Activated T-helper 2 cell treated with anti-CD3 and anti-CD28 coated beads, Interferon-gamma antibody, Interleukin-2, Interleukin-4, amounts not matched to agents 10 μg/mL and 5 μg/mL and 100 μg/mL, durations not matched to agents 14 hours and 24 hours and 36 hours (primary cell): ENCODE measurements at regions not wholly inside any gene's neighbourhood (a gene's known extent, or its start where the extent isn't known, plus 50 kb on each side); places are given as distances from the start of the nearest gene placed in this dataset.

Source experiments
- DNase-seq: peaks from one replicate; pipeline ENCODE4 v3.0.0; 2021; ENCODE audit warnings: low spot score
- H3K27ac Mint-ChIP-seq: one replicate; pipeline ENCODE4 v1.8.0; 2021; ENCODE audit warnings: mixed read lengths
- H3K27me3 Mint-ChIP-seq: one replicate; pipeline ENCODE4 v1.8.0; 2021; ENCODE audit warnings: low read depth, mixed read lengths
- H3K36me3 Mint-ChIP-seq: one replicate; pipeline ENCODE4 v1.8.0; 2021; ENCODE audit warnings: low read depth, mixed read lengths
- H3K4me1 Mint-ChIP-seq: one replicate; pipeline ENCODE4 v1.8.0; 2021; ENCODE audit warnings: low read depth, mixed read lengths
- H3K4me3 Mint-ChIP-seq: one replicate; pipeline ENCODE4 v1.8.0; 2021; ENCODE audit warnings: low read depth, mild to moderate bottlenecking, moderate library complexity, mixed read lengths
- H3K9me3 Mint-ChIP-seq: one replicate; pipeline ENCODE4 v1.8.0; 2021; ENCODE audit warnings: mixed read lengths
- intact Hi-C: fragments of 100-400 bp; cut with micrococcal nuclease; formaldehyde crosslinking; loops from one replicate; pipeline ENCODE4 v1.15.1; 2023

DNA sequence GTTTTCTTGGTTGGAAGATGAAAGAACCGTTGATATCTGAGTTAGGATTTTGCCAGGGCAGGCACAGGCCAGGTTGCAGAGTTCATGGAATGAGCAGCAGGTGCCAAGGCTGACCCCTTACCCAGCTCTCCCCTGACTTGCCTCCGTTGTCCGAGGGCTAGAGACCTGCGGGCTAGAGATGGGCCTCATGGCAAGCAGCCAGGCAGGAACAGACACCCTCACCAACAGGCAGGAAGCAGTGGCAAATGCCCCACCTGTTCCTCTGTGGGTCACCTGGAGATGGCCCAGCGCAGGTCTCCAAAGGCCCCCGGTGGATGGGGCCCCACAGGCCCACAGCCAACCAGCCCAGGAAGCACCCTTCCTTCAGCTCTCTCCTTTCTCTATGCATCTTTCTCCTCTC is 186.7 kb upstream of the PMEPA1 start:
- H3K4me3 Mint-ChIP-seq, result no peak overlapping the region
- intact Hi-C loops, result no loop called here
- no peak overlapping the region for H3K27ac Mint-ChIP-seq
- H3K36me3 Mint-ChIP-seq, result no peaks in the 10 kb centered on the region
- no peak for DNase-seq
- H3K9me3 Mint-ChIP-seq, result no peaks in the 10 kb centered on the region
- H3K4me1 Mint-ChIP-seq, result no peaks in the 10 kb centered on the region
- H3K27me3 Mint-ChIP-seq, result no peaks in the 10 kb centered on the region

DNA sequence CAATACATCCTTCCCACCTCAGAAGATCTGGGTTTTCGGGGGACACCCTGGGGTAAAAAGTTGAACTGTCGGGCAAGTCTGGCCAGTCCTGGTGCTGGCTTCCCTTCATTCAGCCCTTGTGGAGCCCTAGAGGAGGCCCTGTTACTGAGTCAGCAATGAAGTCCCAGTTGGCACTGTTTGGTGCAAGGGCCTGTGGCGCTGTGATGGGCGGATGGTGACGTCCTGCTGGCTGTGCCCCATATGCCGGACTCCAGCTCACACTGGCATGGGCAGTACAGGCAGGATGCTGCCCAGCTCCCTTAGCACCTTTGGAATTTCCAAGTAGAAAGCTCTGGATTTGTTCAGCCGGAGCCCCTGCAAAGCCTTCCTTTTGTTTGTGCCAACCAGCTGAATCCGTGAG is 186.2 kb upstream of the PMEPA1 start:
- DNase-seq, result no peak
- Mint-ChIP-seq H3K27me3 (no peaks in the 10 kb centered on the region), H3K36me3 (no peaks in the 10 kb centered on the region), H3K4me3 (no peak overlapping the region), H3K27ac (no peak overlapping the region), H3K9me3 (no peaks in the 10 kb centered on the region), H3K4me1 (no peaks in the 10 kb centered on the region)
- intact Hi-C loops, result no loop called here

DNA sequence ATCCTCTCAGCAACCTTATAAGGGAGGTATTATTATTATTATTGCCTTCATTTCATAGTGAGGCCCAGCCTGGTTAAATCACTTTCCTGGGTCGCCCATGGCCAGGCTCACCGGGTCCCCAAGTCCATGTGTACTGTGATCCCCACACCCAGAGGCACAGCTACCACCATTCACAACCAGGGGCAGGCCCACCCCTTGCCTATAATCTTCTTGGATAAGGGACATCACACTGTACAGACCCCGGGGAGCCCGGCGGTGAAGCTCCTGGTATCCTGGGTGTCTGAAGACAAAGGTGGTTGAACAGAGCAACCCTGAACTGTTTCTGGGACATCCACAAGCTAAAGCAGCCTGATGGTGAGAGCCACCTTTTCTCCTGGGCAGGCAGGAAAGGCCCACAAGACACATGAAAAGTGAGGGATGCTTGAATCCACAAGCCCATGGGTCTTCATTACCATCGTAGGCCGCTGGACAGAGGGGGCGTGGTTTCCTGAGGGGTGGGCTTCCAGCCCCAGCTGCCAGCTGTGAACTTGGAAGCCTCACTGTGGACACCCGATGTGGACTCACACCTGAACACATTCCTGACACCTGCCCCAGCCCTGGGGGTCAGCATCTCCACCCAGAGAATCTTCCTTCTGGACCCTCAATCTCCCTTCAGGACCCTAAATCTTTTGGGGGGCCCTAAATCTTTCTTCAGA is 185.5 kb upstream of the PMEPA1 start:
- no peak overlapping the region for H3K27ac Mint-ChIP-seq
- H3K9me3 Mint-ChIP-seq, result no peaks in the 10 kb centered on the region
- intact Hi-C loops, result no loop called here
- no peaks in the 10 kb centered on the region for H3K27me3 Mint-ChIP-seq
- H3K4me3 Mint-ChIP-seq, result no peak overlapping the region
- H3K36me3 Mint-ChIP-seq, result no peaks in the 10 kb centered on the region
- H3K4me1 Mint-ChIP-seq, result no peaks in the 10 kb centered on the region
- no peak for DNase-seq

DNA sequence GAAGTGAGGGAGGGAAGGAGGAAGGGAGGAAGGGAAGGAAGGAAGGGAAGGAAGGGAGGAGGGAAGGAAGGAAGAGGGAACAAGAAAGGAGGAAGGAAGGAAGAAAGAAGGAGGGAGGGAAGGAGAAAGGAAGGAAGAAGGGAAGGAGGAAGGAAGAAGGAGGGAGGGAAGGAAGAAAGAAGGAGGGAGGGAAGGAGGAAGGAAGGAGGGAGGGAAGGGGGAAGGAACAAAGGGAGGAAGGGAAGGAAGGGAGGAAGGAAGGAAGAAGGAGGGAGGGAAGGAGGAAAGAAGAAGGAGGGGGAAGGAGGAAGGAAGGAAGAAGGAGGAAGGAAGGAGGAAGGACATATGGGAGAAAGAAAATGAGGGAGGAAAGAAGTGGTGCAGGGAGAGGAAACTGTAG is 184.7 kb upstream of the PMEPA1 start:
- DNase-seq, result no peak
- no peaks in the 10 kb centered on the region for H3K27me3 Mint-ChIP-seq
- no peaks in the 10 kb centered on the region for H3K9me3 Mint-ChIP-seq
- no peak overlapping the region for H3K4me3 Mint-ChIP-seq
- intact Hi-C loops, result no loop called here
- no peak overlapping the region for H3K27ac Mint-ChIP-seq
- H3K4me1 Mint-ChIP-seq, result no peaks in the 10 kb centered on the region
- no peaks in the 10 kb centered on the region for H3K36me3 Mint-ChIP-seq

DNA sequence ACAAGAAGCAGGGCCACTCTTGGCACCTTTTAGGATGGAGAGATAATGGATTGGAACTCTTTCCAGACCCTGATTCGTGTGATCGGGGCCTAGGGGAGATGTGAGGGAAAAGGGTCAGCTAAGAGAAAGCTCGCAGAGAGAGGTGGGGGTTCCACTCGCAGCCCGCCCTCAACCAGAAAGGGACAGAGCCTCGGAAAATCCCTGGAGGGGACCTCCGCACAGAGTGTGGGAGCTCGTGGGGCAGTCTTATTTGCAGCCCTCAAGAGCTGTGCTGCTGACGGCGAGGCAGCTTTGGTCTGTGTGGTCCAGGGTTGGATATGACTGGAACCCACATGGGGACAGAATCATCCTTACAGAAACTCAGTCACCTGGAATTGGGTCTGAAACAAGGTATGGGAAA is 184.3 kb upstream of the PMEPA1 start:
- H3K27ac Mint-ChIP-seq, result no peak overlapping the region
- H3K4me1 Mint-ChIP-seq, result no peaks in the 10 kb centered on the region
- H3K4me3 Mint-ChIP-seq, result no peak overlapping the region
- H3K27me3 Mint-ChIP-seq, result no peaks in the 10 kb centered on the region
- intact Hi-C loops, result no loop called here
- DNase-seq, result no peak
- H3K36me3 Mint-ChIP-seq, result no peaks in the 10 kb centered on the region
- H3K9me3 Mint-ChIP-seq, result no peaks in the 10 kb centered on the region

DNA sequence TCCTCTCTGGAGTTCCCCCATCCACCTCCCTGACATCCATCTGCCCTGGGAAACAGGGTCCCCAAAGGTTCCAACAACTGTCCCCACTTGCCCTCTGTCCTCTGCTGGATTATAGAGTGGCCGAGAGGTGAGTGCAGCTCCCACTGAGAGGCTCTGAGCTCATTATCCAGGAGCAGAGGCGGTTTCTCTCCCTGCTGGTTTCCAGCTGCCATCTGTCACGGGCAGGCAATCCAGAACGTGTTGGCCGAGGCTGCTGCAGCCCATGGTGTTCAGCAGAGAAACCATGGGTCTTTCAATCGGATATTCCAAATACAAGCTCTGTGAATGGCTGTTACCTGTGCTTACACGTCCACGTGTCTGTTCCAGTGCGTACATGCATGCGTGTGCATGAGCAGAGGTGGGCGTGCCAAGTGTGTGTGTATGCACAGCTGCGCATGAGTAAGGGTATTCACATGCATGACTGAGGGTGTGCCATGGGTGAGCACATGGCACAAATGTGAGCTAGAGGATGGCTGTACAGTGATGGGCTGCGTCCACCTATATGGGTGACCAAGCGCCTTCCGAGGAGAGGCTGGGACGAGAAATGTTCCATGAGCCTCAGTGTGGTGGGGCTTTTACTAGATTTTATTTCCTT is 183.7 kb upstream of the PMEPA1 start:
- Mint-ChIP-seq H3K4me3 (no peak overlapping the region), H3K27me3 (no peaks in the 10 kb centered on the region), H3K36me3 (no peaks in the 10 kb centered on the region), H3K9me3 (no peaks in the 10 kb centered on the region), H3K27ac (no peak overlapping the region), H3K4me1 (no peaks in the 10 kb centered on the region)
- no peak for DNase-seq
- intact Hi-C loops, result no loop called here

DNA sequence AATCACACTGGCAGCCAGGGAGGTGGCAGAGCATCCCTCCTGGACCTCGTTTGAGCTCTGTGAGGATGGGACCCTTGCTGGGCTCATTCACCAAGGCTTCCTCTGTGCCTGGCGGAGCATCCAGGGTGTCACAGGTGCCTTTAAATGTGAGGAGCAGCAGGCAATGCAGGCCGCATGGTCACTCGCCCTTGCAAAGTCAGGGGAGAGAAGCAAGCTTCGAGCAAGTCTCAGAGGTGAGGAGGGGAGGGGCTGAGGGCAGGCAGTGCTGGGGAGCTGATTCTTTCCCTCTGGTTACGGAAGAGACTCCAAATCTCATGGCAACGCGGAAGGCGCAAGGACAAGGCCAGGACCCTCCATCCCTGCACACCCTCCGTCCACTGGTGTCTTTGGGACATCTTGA is 182.7 kb upstream of the PMEPA1 start:
- no peak for DNase-seq
- Mint-ChIP-seq H3K36me3 (no peaks in the 10 kb centered on the region), H3K4me1 (no peaks in the 10 kb centered on the region), H3K27ac (no peak overlapping the region), H3K4me3 (no peak overlapping the region), H3K27me3 (no peaks in the 10 kb centered on the region), H3K9me3 (no peaks in the 10 kb centered on the region)
- intact Hi-C loops, result no loop called here

DNA sequence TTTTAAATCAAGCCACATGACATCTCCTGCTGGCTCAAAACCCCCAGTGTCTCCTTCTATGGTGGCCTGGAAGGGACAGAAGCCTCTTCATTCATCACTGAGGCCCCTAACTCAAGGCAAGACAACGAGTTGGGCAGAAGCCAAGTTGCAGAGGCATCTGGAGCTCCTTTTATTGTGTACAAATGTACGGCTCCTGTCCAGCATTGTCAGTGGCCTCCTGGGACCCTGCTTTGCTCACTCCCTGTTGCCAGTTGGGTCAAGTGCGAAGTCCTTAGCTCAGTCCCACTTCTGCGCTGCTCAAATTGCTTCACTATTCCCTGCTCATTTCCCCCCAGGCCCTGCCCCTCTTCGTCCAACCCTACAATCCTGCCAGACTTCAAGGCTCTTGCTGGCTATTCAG is 181.2 kb upstream of the PMEPA1 start:
- no peak overlapping the region for H3K4me3 Mint-ChIP-seq
- no peaks in the 10 kb centered on the region for H3K36me3 Mint-ChIP-seq
- no peak for DNase-seq

DNA sequence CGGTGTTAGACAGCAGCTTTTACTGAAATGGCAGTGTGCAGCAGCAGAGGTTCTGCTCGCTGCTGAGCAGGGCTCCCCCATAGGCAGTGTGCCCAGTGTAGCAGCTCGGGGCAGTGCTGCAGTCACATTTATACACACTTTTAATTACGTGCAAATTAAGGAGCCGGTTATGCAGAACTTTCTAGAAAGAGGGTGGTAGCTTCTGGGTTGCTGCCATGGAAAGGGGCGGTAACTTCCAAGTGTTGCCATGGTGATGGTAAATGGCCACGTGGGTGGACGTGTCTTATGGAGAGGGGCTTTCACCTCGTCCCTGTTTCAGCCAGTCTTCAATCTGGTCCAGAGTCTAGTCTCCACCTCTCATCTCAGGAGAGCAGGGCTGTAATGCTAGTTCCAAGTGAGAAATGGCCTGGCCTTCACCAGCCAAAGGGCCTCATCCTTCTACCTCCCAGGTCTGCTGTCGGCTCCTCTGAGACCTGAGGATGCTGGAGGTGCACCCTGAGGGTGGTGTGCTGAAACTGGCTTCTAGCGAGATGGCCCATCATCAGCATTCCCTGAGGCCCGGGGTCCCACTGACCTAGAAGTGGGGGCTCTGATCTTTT is 180.5 kb upstream of the PMEPA1 start:
- Mint-ChIP-seq H3K9me3 (no peaks in the 10 kb centered on the region), H3K27me3 (no peaks in the 10 kb centered on the region), H3K4me3 (no peak overlapping the region), H3K36me3 (no peaks in the 10 kb centered on the region), H3K4me1 (no peaks in the 10 kb centered on the region), H3K27ac (no peak overlapping the region)
- intact Hi-C loops, result no loop called here
- no peak for DNase-seq

More for the DNA sequence above, 181.2 kb upstream of the PMEPA1 start:
- H3K27me3 Mint-ChIP-seq, result no peaks in the 10 kb centered on the region
- intact Hi-C loops, result no loop called here
- no peaks in the 10 kb centered on the region for H3K4me1 Mint-ChIP-seq
- no peaks in the 10 kb centered on the region for H3K9me3 Mint-ChIP-seq
- no peak overlapping the region for H3K27ac Mint-ChIP-seq

DNA sequence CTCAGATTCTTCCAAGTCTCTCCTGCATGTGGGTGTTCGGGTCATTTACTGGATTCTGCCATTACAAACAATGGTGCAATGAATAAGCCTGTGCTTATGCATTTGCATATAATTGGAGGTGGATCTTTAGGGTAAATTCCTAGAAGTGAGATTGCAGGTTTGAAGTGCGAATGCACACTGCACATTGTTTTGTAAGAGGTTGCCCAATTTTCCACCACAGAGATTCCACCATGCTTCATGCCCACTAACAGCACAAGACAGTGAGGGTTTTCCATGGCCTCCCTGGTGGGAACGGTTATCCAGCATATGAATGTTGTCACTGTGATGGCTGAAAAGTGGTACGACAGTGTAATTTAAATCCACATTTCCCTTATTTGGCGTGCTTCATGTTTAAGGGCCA is 178.8 kb upstream of the PMEPA1 start:
- intact Hi-C loops, result no loop called here
- Mint-ChIP-seq H3K4me3 (no peak overlapping the region), H3K4me1 (no peaks in the 10 kb centered on the region), H3K27me3 (no peaks in the 10 kb centered on the region), H3K27ac (no peak overlapping the region), H3K9me3 (no peaks in the 10 kb centered on the region), H3K36me3 (no peaks in the 10 kb centered on the region)
- DNase-seq, result no peak

DNA sequence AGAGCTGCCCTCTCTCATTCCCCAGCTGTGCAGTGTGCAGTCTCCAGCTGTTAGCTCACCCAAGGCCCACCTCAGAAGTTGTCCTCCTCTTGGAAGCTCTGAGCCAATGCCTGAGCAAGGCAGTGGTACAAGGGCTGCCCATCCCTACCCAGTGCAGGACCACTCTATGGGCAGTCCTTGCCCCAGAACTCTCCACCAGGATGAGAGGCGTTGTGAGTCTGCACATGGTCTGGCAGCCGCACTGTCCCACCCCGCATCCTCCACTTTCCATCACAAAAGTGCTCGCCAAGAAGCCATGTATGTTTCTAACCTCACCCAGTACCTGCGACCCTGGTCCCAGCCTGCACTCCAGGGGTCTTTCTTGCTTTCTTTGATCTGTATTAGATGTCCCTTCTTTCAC is 175.1 kb upstream of the PMEPA1 start:
- Mint-ChIP-seq H3K27ac (no peak overlapping the region), H3K36me3 (no peaks in the 10 kb centered on the region), H3K9me3 (no peaks in the 10 kb centered on the region), H3K27me3 (no peaks in the 10 kb centered on the region), H3K4me1 (no peaks in the 10 kb centered on the region), H3K4me3 (no peak overlapping the region)
- no peak for DNase-seq
- intact Hi-C loops, result no loop called here

DNA sequence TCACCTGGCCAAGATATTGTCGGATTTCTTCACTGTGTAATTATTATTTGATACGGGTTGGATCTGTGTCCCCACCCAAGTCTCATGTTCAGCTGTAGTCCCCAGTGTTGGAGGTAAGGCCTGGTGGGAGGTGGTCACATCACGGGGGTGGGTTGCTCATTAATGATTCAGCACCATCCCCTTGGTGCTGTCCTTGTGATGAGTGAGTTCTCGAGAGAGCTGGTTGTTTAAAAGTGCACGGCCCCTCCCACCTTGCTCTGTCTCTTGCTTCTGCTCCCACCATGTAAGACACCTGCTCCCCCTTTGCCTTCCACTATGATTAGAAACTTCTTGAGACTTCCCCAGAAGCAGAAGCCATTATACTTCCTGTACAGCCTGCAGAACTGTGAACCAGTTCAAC is 173.9 kb upstream of the PMEPA1 start:
- H3K36me3 Mint-ChIP-seq, result no peaks in the 10 kb centered on the region
- intact Hi-C loops, result no loop called here

DNA sequence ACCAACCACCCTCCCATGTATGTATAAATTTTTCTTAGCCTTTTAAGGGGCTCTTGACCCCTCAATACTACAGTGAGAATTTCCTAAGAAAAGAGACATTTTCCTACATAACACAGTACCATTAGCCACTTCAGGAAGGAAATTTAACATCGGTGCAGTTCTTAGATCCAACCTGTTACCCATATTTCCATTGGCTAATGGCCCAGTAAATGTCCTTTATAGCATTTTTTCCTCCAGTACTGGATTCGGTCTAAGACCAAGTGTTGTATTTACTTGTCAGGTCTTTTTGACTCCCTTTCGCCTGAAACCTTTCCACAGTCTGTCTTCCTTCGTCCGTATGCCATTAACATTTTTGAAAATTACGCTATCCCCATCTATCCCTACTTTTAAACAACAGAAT is 173.4 kb upstream of the PMEPA1 start:
- H3K4me3 Mint-ChIP-seq, result no peak overlapping the region
- H3K9me3 Mint-ChIP-seq, result no peaks in the 10 kb centered on the region

More for the DNA sequence above, 173.9 kb upstream of the PMEPA1 start:
- no peak overlapping the region for H3K27ac Mint-ChIP-seq
- H3K9me3 Mint-ChIP-seq, result no peaks in the 10 kb centered on the region
- H3K27me3 Mint-ChIP-seq, result no peaks in the 10 kb centered on the region
- no peak for DNase-seq
- H3K4me3 Mint-ChIP-seq, result no peak overlapping the region
- H3K4me1 Mint-ChIP-seq, result no peaks in the 10 kb centered on the region

More for the DNA sequence above, 173.4 kb upstream of the PMEPA1 start:
- no peak for DNase-seq
- no peaks in the 10 kb centered on the region for H3K27me3 Mint-ChIP-seq
- no peaks in the 10 kb centered on the region for H3K36me3 Mint-ChIP-seq
- H3K4me1 Mint-ChIP-seq, result no peaks in the 10 kb centered on the region
- intact Hi-C loops, result no loop called here
- no peak overlapping the region for H3K27ac Mint-ChIP-seq
